K562 (cell line): ENCODE measurements at regions not wholly inside any gene's neighbourhood (a gene's known extent, or its start where the extent isn't known, plus 50 kb on each side); places are given as distances from the start of the nearest gene placed in this dataset.

ENCODE experiments used
- CHD1 ChIP-seq: fragments of 200-600 bp; sonication (generic); IDR thresholded peaks from one replicate; pipeline ENCODE4 v1.6.1; 2012; ENCODE audit warnings: mild to moderate bottlenecking, moderate library complexity, low read length, inconsistent platforms
- JUND ChIP-seq, 2 experiments: IDR thresholded peaks; 2 replicates in 1 of 2; 3 replicates in 1 of 2; pipeline ENCODE4 v1.6.1; 2011; ENCODE audit warnings: borderline replicate concordance in 2 of 2, low read depth in 2 of 2, low read length in 2 of 2, improper control_type of control experiment in 1 of 2, missing biosample characterization in 1 of 2, missing genetic modification characterization in 1 of 2, missing genetic modification reagents in 1 of 2
- NCOA4 ChIP-seq: fragments of 450-650 bp; IDR thresholded peaks from 2 replicates; pipeline ENCODE4 v1.6.1; 2018; ENCODE audit warnings: mild to moderate bottlenecking; ENCODE audit not compliant: partially characterized antibody
- NRF1 ChIP-seq, 2 experiments: fragments of 450-650 bp; IDR thresholded peaks in 1 of 2; conservative IDR thresholded peaks in 1 of 2; 2 replicates each; pipeline ENCODE4 v1.6.1; 2014; ENCODE audit warnings: mild to moderate bottlenecking in 2 of 2
- RBM22 ChIP-seq: fragments of 200-400 bp; formaldehyde crosslinking; IDR thresholded peaks from 2 replicates; pipeline ENCODE4 v1.6.1; 2018; ENCODE audit warnings: low read length, low read depth; ENCODE audit not compliant: poor library complexity, severe bottlenecking
- SOX6 ChIP-seq: fragments of 450-650 bp; IDR thresholded peaks from 2 replicates; pipeline ENCODE4 v1.6.1; 2014; ENCODE audit warnings: mild to moderate bottlenecking
- ZNF41 ChIP-seq: fragments of 250-450 bp; sonication (Bioruptor Pico); conservative IDR thresholded peaks from 2 replicates; pipeline ENCODE4 v1.4.0; 2020; ENCODE audit warnings: mild to moderate bottlenecking
- ZNF76 ChIP-seq: fragments of 250-450 bp; sonication (Bioruptor Pico); IDR thresholded peaks from 2 replicates; pipeline ENCODE4 v1.4.0; 2020; ENCODE audit warnings: mild to moderate bottlenecking, moderate library complexity, borderline replicate concordance
- TF ChIP-seq, protein P1 (sequence below): sonication (generic); formaldehyde crosslinking; IDR thresholded peaks from 2 replicates; pipeline ENCODE4 v1.8.0; 2022; ENCODE audit warnings: mild to moderate bottlenecking, missing genetic modification reagents
- TF ChIP-seq, protein P2 (sequence below): fragments of 450-650 bp; IDR thresholded peaks from 2 replicates; pipeline ENCODE4 v1.6.1; 2018; ENCODE audit not compliant: partially characterized antibody
- TF ChIP-seq, protein P3 (sequence below): fragments of 250-450 bp; sonication (Bioruptor Pico); IDR thresholded peaks from 2 replicates; pipeline ENCODE4 v1.8.0; 2021; ENCODE audit warnings: moderate library complexity, mild to moderate bottlenecking, inconsistent platforms

DNA sequence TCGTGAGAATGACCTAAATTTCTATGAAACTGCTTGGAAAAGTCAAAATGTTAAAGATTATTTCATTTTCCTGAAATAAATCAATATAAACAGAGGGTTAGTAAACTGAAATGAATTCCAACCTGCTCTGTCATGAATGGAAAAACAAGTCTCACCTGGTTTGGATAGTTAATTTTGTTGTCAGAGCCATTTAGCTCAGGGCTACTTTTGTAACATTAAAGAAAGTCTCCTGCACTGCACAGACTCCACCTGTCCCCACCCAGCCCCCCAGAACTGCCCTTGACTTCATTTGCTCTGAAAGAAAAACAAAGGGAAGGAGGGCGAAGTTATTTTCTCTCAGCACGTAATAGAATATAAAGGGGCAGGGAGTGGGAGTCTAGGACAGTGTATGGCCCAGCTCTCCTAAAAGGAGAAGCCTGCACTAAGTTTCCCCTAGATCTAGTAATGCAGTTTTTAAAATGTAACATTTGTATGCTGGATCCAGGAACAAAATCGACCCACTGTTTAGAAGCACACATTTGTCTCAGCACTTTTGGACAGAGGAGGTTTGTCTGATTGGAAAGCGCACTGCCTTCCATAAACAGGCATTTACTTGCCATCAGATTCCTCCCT lies 54.2 kb upstream of the ACSL3 start (continued):
- TF ChIP-seq ZNF76 (CRISPR knock-in tag) = no peak
- no peak for TF ChIP-seq NCOA4
- no peak for TF ChIP-seq SOX6
- TF ChIP-seq JUND (IDR thresholded peaks at IDR 0.05; ENCODE audit: borderline replicate concordance, low read depth, low read length) = no peak
- TF ChIP-seq JUND (tag; IDR thresholded peaks at IDR 0.05; ENCODE audit: borderline replicate concordance, low read depth, low read length) = no peak
- no peak for TF ChIP-seq RBM22
- TF ChIP-seq, protein P1, sequence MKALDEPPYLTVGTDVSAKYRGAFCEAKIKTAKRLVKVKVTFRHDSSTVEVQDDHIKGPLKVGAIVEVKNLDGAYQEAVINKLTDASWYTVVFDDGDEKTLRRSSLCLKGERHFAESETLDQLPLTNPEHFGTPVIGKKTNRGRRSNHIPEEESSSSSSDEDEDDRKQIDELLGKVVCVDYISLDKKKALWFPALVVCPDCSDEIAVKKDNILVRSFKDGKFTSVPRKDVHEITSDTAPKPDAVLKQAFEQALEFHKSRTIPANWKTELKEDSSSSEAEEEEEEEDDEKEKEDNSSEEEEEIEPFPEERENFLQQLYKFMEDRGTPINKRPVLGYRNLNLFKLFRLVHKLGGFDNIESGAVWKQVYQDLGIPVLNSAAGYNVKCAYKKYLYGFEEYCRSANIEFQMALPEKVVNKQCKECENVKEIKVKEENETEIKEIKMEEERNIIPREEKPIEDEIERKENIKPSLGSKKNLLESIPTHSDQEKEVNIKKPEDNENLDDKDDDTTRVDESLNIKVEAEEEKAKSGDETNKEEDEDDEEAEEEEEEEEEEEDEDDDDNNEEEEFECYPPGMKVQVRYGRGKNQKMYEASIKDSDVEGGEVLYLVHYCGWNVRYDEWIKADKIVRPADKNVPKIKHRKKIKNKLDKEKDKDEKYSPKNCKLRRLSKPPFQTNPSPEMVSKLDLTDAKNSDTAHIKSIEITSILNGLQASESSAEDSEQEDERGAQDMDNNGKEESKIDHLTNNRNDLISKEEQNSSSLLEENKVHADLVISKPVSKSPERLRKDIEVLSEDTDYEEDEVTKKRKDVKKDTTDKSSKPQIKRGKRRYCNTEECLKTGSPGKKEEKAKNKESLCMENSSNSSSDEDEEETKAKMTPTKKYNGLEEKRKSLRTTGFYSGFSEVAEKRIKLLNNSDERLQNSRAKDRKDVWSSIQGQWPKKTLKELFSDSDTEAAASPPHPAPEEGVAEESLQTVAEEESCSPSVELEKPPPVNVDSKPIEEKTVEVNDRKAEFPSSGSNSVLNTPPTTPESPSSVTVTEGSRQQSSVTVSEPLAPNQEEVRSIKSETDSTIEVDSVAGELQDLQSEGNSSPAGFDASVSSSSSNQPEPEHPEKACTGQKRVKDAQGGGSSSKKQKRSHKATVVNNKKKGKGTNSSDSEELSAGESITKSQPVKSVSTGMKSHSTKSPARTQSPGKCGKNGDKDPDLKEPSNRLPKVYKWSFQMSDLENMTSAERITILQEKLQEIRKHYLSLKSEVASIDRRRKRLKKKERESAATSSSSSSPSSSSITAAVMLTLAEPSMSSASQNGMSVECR (CRISPR knock-in tag) = no peak
- TF ChIP-seq, protein P2, sequence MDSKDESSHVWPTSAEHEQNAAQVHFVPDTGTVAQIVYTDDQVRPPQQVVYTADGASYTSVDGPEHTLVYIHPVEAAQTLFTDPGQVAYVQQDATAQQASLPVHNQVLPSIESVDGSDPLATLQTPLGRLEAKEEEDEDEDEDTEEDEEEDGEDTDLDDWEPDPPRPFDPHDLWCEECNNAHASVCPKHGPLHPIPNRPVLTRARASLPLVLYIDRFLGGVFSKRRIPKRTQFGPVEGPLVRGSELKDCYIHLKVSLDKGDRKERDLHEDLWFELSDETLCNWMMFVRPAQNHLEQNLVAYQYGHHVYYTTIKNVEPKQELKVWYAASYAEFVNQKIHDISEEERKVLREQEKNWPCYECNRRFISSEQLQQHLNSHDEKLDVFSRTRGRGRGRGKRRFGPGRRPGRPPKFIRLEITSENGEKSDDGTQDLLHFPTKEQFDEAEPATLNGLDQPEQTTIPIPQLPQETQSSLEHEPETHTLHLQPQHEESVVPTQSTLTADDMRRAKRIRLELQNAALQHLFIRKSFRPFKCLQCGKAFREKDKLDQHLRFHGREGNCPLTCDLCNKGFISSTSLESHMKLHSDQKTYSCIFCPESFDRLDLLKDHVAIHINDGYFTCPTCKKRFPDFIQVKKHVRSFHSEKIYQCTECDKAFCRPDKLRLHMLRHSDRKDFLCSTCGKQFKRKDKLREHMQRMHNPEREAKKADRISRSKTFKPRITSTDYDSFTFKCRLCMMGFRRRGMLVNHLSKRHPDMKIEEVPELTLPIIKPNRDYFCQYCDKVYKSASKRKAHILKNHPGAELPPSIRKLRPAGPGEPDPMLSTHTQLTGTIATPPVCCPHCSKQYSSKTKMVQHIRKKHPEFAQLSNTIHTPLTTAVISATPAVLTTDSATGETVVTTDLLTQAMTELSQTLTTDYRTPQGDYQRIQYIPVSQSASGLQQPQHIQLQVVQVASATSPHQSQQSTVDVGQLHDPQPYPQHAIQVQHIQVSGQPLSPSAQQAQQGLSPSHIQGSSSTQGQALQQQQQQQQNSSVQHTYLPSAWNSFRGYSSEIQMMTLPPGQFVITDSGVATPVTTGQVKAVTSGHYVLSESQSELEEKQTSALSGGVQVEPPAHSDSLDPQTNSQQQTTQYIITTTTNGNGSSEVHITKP = no peak
- no peak for TF ChIP-seq ZNF41
- no peak for TF ChIP-seq NRF1 (conservative IDR thresholded peaks at IDR 0.05 in 1 of 2, IDR thresholded peaks at IDR 0.05 in 1 of 2)
- TF ChIP-seq, protein P3, sequence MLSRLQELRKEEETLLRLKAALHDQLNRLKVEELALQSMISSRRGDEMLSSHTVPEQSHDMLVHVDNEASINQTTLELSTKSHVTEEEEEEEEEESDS (CRISPR knock-in tag) = no peak
- no peak for TF ChIP-seq CHD1
- TF ChIP-seq, all 486 proteins: peak for 5
